SK-N-SH treated with all-trans-retinoic acid at 6 μM for 48 hours (cell line): ENCODE measurements at regions not wholly inside any gene's neighbourhood (a gene's known extent, or its start where the extent isn't known, plus 50 kb on each side); places are given as distances from the start of the nearest gene placed in this dataset.

ENCODE experiments used
- BACH2 ChIP-seq: fragments of 250-450 bp; sonication (Bioruptor Pico); IDR thresholded peaks from 2 replicates; pipeline ENCODE4 v1.9.0; 2021; ENCODE audit warnings: mild to moderate bottlenecking, borderline replicate concordance
- CREB5 ChIP-seq: fragments of 250-450 bp; sonication (Bioruptor Pico); IDR thresholded peaks from 2 replicates; pipeline ENCODE4 v1.5.1; 2020; ENCODE audit warnings: low read depth, mild to moderate bottlenecking, moderate library complexity
- ESRRG ChIP-seq: fragments of 250-450 bp; sonication (Bioruptor Pico); IDR thresholded peaks from 2 replicates; pipeline ENCODE4 v1.6.1; 2021; ENCODE audit warnings: mild to moderate bottlenecking
- OSR1 ChIP-seq: fragments of 250-450 bp; sonication (Bioruptor Pico); IDR thresholded peaks from 2 replicates; pipeline ENCODE4 v1.8.0; 2022; ENCODE audit warnings: moderate library complexity, mild to moderate bottlenecking, inconsistent platforms
- PATZ1 ChIP-seq: fragments of 250-450 bp; sonication (Bioruptor Pico); IDR thresholded peaks from 2 replicates; pipeline ENCODE4 v1.8.0; 2020; ENCODE audit warnings: mild to moderate bottlenecking, moderate library complexity, borderline replicate concordance
- POU6F1 ChIP-seq: fragments of 250-450 bp; sonication (Bioruptor Pico); IDR thresholded peaks from 2 replicates; pipeline ENCODE4 v1.8.0; 2021; ENCODE audit warnings: low read depth, mild to moderate bottlenecking, moderate library complexity, borderline replicate concordance
- PPARA ChIP-seq: fragments of 250-450 bp; sonication (Bioruptor Pico); IDR thresholded peaks from 2 replicates; pipeline ENCODE4 v1.5.0; 2020; ENCODE audit warnings: mild to moderate bottlenecking, borderline replicate concordance
- RARB ChIP-seq: fragments of 250-450 bp; sonication (Bioruptor Pico); IDR thresholded peaks from 2 replicates; pipeline ENCODE4 v1.8.0; 2021; ENCODE audit warnings: mild to moderate bottlenecking, moderate library complexity
- SNAI2 ChIP-seq: fragments of 250-450 bp; sonication (Bioruptor Pico); IDR thresholded peaks from 2 replicates; pipeline ENCODE4 v1.5.0; 2020; ENCODE audit warnings: mild to moderate bottlenecking, moderate library complexity
- TCF4 ChIP-seq: fragments of 250-450 bp; sonication (Bioruptor Pico); IDR thresholded peaks from 2 replicates; pipeline ENCODE4 v1.8.0; 2021; ENCODE audit warnings: mild to moderate bottlenecking, moderate library complexity, borderline replicate concordance
- TOX ChIP-seq: fragments of 250-450 bp; sonication (Bioruptor Pico); IDR thresholded peaks from 2 replicates; pipeline ENCODE4 v1.8.0; 2021; ENCODE audit warnings: mild to moderate bottlenecking, moderate library complexity, borderline replicate concordance
- ZFP3 ChIP-seq: fragments of 250-450 bp; sonication (Bioruptor Pico); IDR thresholded peaks from 2 replicates; pipeline ENCODE4 v1.5.0; 2020; ENCODE audit warnings: mild to moderate bottlenecking, moderate library complexity
- ZNF565 ChIP-seq: fragments of 450-650 bp; formaldehyde crosslinking; conservative IDR thresholded peaks from 2 replicates; pipeline ENCODE4 v1.5.0; 2020; ENCODE audit warnings: low read depth, mild to moderate bottlenecking, moderate library complexity
- ZNF70 ChIP-seq: fragments of 450-650 bp; formaldehyde crosslinking; IDR thresholded peaks from 2 replicates; pipeline ENCODE4 v1.5.0; 2020; ENCODE audit warnings: mild to moderate bottlenecking, moderate library complexity

GRCh38 chr21:28547766-28548165, 444.9 kb downstream of the LTN1 start:
- TF ChIP-seq PATZ1 (no peak), POU6F1 (no peak), TCF4 (CRISPR knock-in tag) (no peak), BACH2 (CRISPR knock-in tag) (no peak), RARB (CRISPR knock-in tag) (no peak), ZNF70 (no peak), ESRRG (CRISPR knock-in tag) (no peak), SNAI2 (no peak), TOX (no peak), ZFP3 (CRISPR knock-in tag) (no peak), OSR1 (CRISPR knock-in tag) (no peak), CREB5 (CRISPR knock-in tag) (no peak), PPARA (CRISPR knock-in tag) (no peak), ZNF565 (CRISPR knock-in tag) (no peak)
